Astrocyte (in vitro differentiated cells and primary cell): ENCODE measurements at regions not wholly inside any gene's neighbourhood (a gene's known extent, or its start where the extent isn't known, plus 50 kb on each side); places are given as distances from the start of the nearest gene placed in this dataset.

ENCODE experiments used
- DNase-seq: peaks from one replicate; pipeline ENCODE4 v3.0.0-alpha.2; 2010; ENCODE audit warnings: low read depth
- FAIRE-seq: peaks from 2 replicates; lab custom pipeline; 2011; peaks lifted over from hg19 to GRCh38; lab: Jason Lieb, UNC
- H2AFZ ChIP-seq: 2 replicates; pipeline ENCODE4 v1.6.0; 2012; ENCODE audit warnings: low read depth, low read length, inconsistent platforms
- H3K27ac ChIP-seq: 2 replicates; pipeline ENCODE4 v1.5.1; 2011; ENCODE audit warnings: low read depth, low read length, inconsistent platforms
- H3K27me3 ChIP-seq: 2 replicates; pipeline ENCODE4 v1.6.0; 2011; ENCODE audit warnings: low read length, inconsistent platforms; ENCODE audit not compliant: insufficient read depth
- H3K36me3 ChIP-seq: 2 replicates; pipeline ENCODE4 v1.5.1; 2011; ENCODE audit warnings: low read length, inconsistent platforms; ENCODE audit not compliant: insufficient read depth
- H3K4me1 ChIP-seq: 2 replicates; pipeline ENCODE4 v1.5.1; 2011; ENCODE audit warnings: low read length, inconsistent platforms; ENCODE audit not compliant: insufficient read depth
- H3K4me2 ChIP-seq: 2 replicates; pipeline ENCODE4 v1.6.0; 2012; ENCODE audit warnings: low read length, inconsistent platforms
- H3K4me3 ChIP-seq: 2 replicates; pipeline ENCODE4 v1.5.1; 2011; ENCODE audit warnings: low read depth, mild to moderate bottlenecking, low read length, inconsistent platforms; ENCODE audit not compliant: insufficient read depth
- H3K79me2 ChIP-seq: 2 replicates; pipeline ENCODE4 v1.6.0; 2012; ENCODE audit warnings: mild to moderate bottlenecking, low read length, inconsistent platforms; ENCODE audit not compliant: insufficient read depth
- H3K9ac ChIP-seq: 2 replicates; pipeline ENCODE4 v1.6.0; 2012; ENCODE audit warnings: mild to moderate bottlenecking, low read length, inconsistent platforms
- H3K9me3 ChIP-seq: 2 replicates; pipeline ENCODE4 v1.5.1; 2012; ENCODE audit warnings: low read depth, mild to moderate bottlenecking, low read length, inconsistent platforms; ENCODE audit not compliant: insufficient read depth
- H4K20me1 ChIP-seq: 2 replicates; pipeline ENCODE4 v1.6.0; 2012; ENCODE audit warnings: low read length, inconsistent platforms; ENCODE audit not compliant: insufficient read depth
- H3K27ac Mint-ChIP-seq: one replicate; pipeline ENCODE4 v1.8.0; 2021; ENCODE audit warnings: mild to moderate bottlenecking, mixed read lengths; ENCODE audit not compliant: unreplicated experiment
- H3K27me3 Mint-ChIP-seq: one replicate; pipeline ENCODE4 v1.8.0; 2021; ENCODE audit warnings: low read depth, mixed read lengths; ENCODE audit not compliant: unreplicated experiment
- H3K36me3 Mint-ChIP-seq: one replicate; pipeline ENCODE4 v1.8.0; 2021; ENCODE audit warnings: low read depth, mixed read lengths; ENCODE audit not compliant: unreplicated experiment
- H3K4me1 Mint-ChIP-seq: one replicate; pipeline ENCODE4 v1.8.0; 2021; ENCODE audit warnings: low read depth, mixed read lengths; ENCODE audit not compliant: unreplicated experiment
- H3K4me3 Mint-ChIP-seq: one replicate; pipeline ENCODE4 v1.8.0; 2021; ENCODE audit warnings: mild to moderate bottlenecking, moderate library complexity, mixed read lengths; ENCODE audit not compliant: unreplicated experiment
- H3K9me3 Mint-ChIP-seq: one replicate; pipeline ENCODE4 v1.8.0; 2021; ENCODE audit warnings: mild to moderate bottlenecking, mixed read lengths; ENCODE audit not compliant: unreplicated experiment
- CTCF ChIP-seq: IDR thresholded peaks from 2 replicates; pipeline ENCODE4 v1.5.1; 2011; ENCODE audit warnings: low read depth, mild to moderate bottlenecking, inconsistent platforms, low read length, moderate library complexity; ENCODE audit not compliant: insufficient read depth
- EZH2 ChIP-seq: IDR thresholded peaks from 2 replicates; pipeline ENCODE4 v1.6.1; 2012; ENCODE audit warnings: mild to moderate bottlenecking, low read length, inconsistent platforms; ENCODE audit not compliant: insufficient read depth

GRCh38 chr2:3948191-3948590 is 244.8 kb downstream of the DCDC2C start:
- Histone ChIP-seq H3K79me2 (no peaks in the 10 kb centered on the region), H3K36me3 (no peaks in the 10 kb centered on the region), H3K27me3 (no peaks in the 10 kb centered on the region), H3K4me1 (no peaks in the 10 kb centered on the region), H3K4me2 (no peak overlapping the region), H3K27ac (no peak overlapping the region), H3K9ac (no peak overlapping the region), H4K20me1 (no peaks in the 10 kb centered on the region), H3K9me3 (peaks cover 12% of the 10 kb centered on the region), H3K4me3 (no peak overlapping the region), H2AFZ (no peak overlapping the region)
- H3K27me3 Mint-ChIP-seq, result no peaks in the 10 kb centered on the region
- H3K9me3 Mint-ChIP-seq, result peaks cover 8% of the 10 kb centered on the region
- no peaks in the 10 kb centered on the region for H3K36me3 Mint-ChIP-seq
- H3K4me1 Mint-ChIP-seq, result no peaks in the 10 kb centered on the region
- no peak overlapping the region for H3K27ac Mint-ChIP-seq
- no peak overlapping the region for H3K4me3 Mint-ChIP-seq
- no peak for DNase-seq
- FAIRE-seq, result no peak
- TF ChIP-seq CTCF, result no peak
- TF ChIP-seq EZH2, result no peak

- no peak overlapping the region for H2AFZ ChIP-seq
- H3K27me3 Mint-ChIP-seq, result no peaks in the 10 kb centered on the region
- no peak overlapping the region for H3K4me2 ChIP-seq
- FAIRE-seq (no peak), DNase-seq (no peak)
- no peaks in the 10 kb centered on the region for H3K27me3 ChIP-seq
- TF ChIP-seq EZH2, result no peak
- no peak for TF ChIP-seq CTCF
- peaks cover 7% of the 10 kb centered on the region for H3K9me3 Mint-ChIP-seq
- no peaks in the 10 kb centered on the region for H3K4me1 ChIP-seq
- no peaks in the 10 kb centered on the region for H3K36me3 Mint-ChIP-seq
- no peak overlapping the region for H3K4me3 Mint-ChIP-seq
- peaks cover 12% of the 10 kb centered on the region for H3K9me3 ChIP-seq
- H3K9ac ChIP-seq, result no peak overlapping the region
- H4K20me1 ChIP-seq, result no peaks in the 10 kb centered on the region
- no peaks in the 10 kb centered on the region for H3K79me2 ChIP-seq
- H3K27ac Mint-ChIP-seq, result no peak overlapping the region
- H3K36me3 ChIP-seq, result no peaks in the 10 kb centered on the region
- H3K4me1 Mint-ChIP-seq, result no peaks in the 10 kb centered on the region
- H3K4me3 ChIP-seq, result no peak overlapping the region
- no peak overlapping the region for H3K27ac ChIP-seq
Measured at GRCh38 chr2:3951131-3951954, 248.0 kb downstream of the DCDC2C start.
